HepG2 (cell line): ENCODE measurements at regions not wholly inside any gene's neighbourhood (a gene's known extent, or its start where the extent isn't known, plus 50 kb on each side); places are given as distances from the start of the nearest gene placed in this dataset.

ENCODE experiments used
- EZH2 ChIP-seq: conservative IDR thresholded peaks from 2 replicates; pipeline ENCODE4 v1.6.1; 2012; ENCODE audit warnings: mild to moderate bottlenecking, low read depth, low read length, moderate library complexity
- TCF7 ChIP-seq: sonication (generic); IDR thresholded peaks from 2 replicates; pipeline ENCODE4 v1.6.1; 2016; ENCODE audit warnings: antibody characterized with exemption, low read depth
- ZFP82 ChIP-seq: sonication (generic); formaldehyde crosslinking; IDR thresholded peaks from 2 replicates; pipeline ENCODE4 v1.5.1; 2020; ENCODE audit warnings: mild to moderate bottlenecking, missing genetic modification reagents, borderline replicate concordance
- ZNF703 ChIP-seq: sonication (generic); formaldehyde crosslinking; IDR thresholded peaks from 2 replicates; pipeline ENCODE4 v1.5.1; 2020; ENCODE audit warnings: missing genetic modification reagents, mild to moderate bottlenecking, moderate library complexity, borderline replicate concordance
- TF ChIP-seq, protein P1 (sequence below): sonication (generic); formaldehyde crosslinking; IDR thresholded peaks from 2 replicates; pipeline ENCODE4 v1.4.0; 2020; ENCODE audit warnings: missing genetic modification reagents
- TF ChIP-seq, protein P2 (sequence below): sonication (generic); formaldehyde crosslinking; IDR thresholded peaks from 2 replicates; pipeline ENCODE4 v1.5.0; 2020; ENCODE audit warnings: missing genetic modification reagents, mild to moderate bottlenecking, borderline replicate concordance

DNA sequence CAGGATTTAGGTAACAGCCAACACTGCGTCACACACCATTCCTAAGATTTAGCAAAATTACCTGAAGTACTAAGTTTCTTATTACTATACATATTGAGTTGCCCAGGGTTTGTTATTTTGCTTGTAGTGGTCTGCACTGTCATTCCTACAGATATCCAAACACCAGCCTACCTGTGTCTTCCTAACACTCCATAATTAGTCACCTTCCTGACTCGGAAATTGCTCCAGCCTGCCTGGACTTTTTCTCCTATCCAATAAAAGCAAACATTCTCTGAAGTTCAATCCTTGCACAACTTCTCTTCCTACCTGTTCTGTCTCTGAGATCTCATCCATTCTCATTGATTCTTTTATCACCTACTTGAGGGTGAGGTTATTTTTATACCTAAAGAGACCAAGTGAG is 243.9 kb downstream of the NR2F1-AS1 start:
- TF ChIP-seq TCF7 (no peak), ZFP82 (CRISPR knock-in tag) (no peak), EZH2 (no peak), ZNF703 (CRISPR knock-in tag) (no peak)
- TF ChIP-seq, protein P1, sequence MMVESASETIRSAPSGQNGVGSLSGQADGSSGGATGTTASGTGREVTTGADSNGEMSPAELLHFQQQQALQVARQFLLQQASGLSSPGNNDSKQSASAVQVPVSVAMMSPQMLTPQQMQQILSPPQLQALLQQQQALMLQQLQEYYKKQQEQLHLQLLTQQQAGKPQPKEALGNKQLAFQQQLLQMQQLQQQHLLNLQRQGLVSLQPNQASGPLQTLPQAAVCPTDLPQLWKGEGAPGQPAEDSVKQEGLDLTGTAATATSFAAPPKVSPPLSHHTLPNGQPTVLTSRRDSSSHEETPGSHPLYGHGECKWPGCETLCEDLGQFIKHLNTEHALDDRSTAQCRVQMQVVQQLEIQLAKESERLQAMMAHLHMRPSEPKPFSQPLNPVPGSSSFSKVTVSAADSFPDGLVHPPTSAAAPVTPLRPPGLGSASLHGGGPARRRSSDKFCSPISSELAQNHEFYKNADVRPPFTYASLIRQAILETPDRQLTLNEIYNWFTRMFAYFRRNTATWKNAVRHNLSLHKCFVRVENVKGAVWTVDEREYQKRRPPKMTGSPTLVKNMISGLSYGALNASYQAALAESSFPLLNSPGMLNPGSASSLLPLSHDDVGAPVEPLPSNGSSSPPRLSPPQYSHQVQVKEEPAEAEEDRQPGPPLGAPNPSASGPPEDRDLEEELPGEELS (CRISPR knock-in tag) = no peak
- TF ChIP-seq, protein P2, sequence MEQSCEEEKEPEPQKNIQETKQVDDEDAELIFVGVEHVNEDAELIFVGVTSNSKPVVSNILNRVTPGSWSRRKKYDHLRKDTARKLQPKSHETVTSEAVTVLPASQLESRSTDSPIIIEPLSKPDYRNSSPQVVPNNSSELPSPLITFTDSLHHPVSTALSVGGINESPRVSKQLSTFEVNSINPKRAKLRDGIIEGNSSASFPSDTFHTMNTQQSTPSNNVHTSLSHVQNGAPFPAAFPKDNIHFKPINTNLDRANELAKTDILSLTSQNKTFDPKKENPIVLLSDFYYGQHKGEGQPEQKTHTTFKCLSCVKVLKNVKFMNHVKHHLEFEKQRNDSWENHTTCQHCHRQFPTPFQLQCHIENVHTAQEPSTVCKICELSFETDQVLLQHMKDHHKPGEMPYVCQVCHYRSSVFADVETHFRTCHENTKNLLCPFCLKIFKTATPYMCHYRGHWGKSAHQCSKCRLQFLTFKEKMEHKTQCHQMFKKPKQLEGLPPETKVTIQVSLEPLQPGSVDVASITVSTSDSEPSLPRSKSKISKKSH (CRISPR knock-in tag) = no peak
